ENCODE measurements at regions not wholly inside any gene's neighbourhood (a gene's known extent, or its start where the extent isn't known, plus 50 kb on each side); places are given as distances from the start of the nearest gene placed in this dataset.

GRCh38 chr9:103789686-103790085 is 304.4 kb upstream of the SMC2 start:
- no peak for TF ChIP-seq POLR2A (IDR thresholded peaks at IDR 0.05)
- no peak for TF ChIP-seq POLR2AphosphoS5 (IDR thresholded peaks at IDR 0.05)
- no peak for TF ChIP-seq CTCF (IDR thresholded peaks at IDR 0.05)
- no peak for TF ChIP-seq EP300 (IDR thresholded peaks at IDR 0.05)

Measured in stomach (tissue), 4 donors.